ENCODE measurements at regions not wholly inside any gene's neighbourhood (a gene's known extent, or its start where the extent isn't known, plus 50 kb on each side); places are given as distances from the start of the nearest gene placed in this dataset.
"Not testable (repeated sequence)": the region's sequence is repeated elsewhere in the genome, so short reads cannot be mapped to it uniquely, and the experiment has no call there.

- not testable (repeated sequence) for DNase-seq
Observed at GRCh38 chr18:5830902-5831301, 64.4 kb downstream of the TMEM200C start.

GRCh38 chr18:5828913-5829312, 66.4 kb downstream of the TMEM200C start:
- no peak for DNase-seq

- DNase-seq = no peak
Observed at GRCh38 chr18:5825663-5826062, 69.7 kb downstream of the TMEM200C start.

- DNase-seq = no peak
Observed at GRCh38 chr18:5824370-5824984, 70.8 kb downstream of the TMEM200C start.

- no peak for DNase-seq
Observed at GRCh38 chr18:5817816-5818215, 77.5 kb downstream of the TMEM200C start.

GRCh38 chr18:5806860-5807259, 88.5 kb downstream of the TMEM200C start:
- DNase-seq = no peak

GRCh38 chr18:5787936-5788335, 107.4 kb downstream of the TMEM200C start:
- no peak for DNase-seq

GRCh38 chr18:5779922-5780321, 115.4 kb downstream of the TMEM200C start:
- no peak for DNase-seq

- no peak for DNase-seq
Observed at GRCh38 chr18:5772306-5773105, 122.8 kb downstream of the TMEM200C start.

- no peak for DNase-seq
Observed at GRCh38 chr18:5771343-5771742, 124.0 kb downstream of the TMEM200C start.

GRCh38 chr18:5770176-5770575, 125.1 kb downstream of the TMEM200C start:
- DNase-seq = no peak

- no peak for DNase-seq
Observed at GRCh38 chr18:5768454-5768853, 126.9 kb downstream of the TMEM200C start.

- DNase-seq = no peak
Observed at GRCh38 chr18:5759194-5759593, 136.1 kb downstream of the TMEM200C start.

- DNase-seq = no peak
Observed at GRCh38 chr18:5756823-5757222, 138.5 kb downstream of the TMEM200C start.

- no peak for DNase-seq
Observed at GRCh38 chr18:5747678-5748077, 147.6 kb downstream of the TMEM200C start.

- DNase-seq = no peak
Observed at GRCh38 chr18:5746844-5747243, 148.5 kb downstream of the TMEM200C start.

GRCh38 chr18:5744659-5745058, 150.7 kb downstream of the TMEM200C start:
- no peak for DNase-seq

- no peak for DNase-seq
Observed at GRCh38 chr18:5738526-5738925, 156.8 kb downstream of the TMEM200C start.

GRCh38 chr18:5732318-5732717, 163.0 kb downstream of the TMEM200C start:
- no peak for DNase-seq

- DNase-seq = no peak
Observed at GRCh38 chr18:5729983-5730699, 165.2 kb downstream of the TMEM200C start.

GRCh38 chr18:5728531-5728930, 166.8 kb downstream of the TMEM200C start:
- no peak for DNase-seq

GRCh38 chr18:5726011-5726410, 169.3 kb downstream of the TMEM200C start:
- no peak for DNase-seq

- no peak for DNase-seq
Observed at GRCh38 chr18:5721924-5722323, 173.4 kb downstream of the TMEM200C start.

- DNase-seq = no peak
Observed at GRCh38 chr18:5720132-5720531, 175.2 kb downstream of the TMEM200C start.
